Cardiac muscle cell (in vitro differentiated cells and primary cell): ENCODE measurements at regions not wholly inside any gene's neighbourhood (a gene's known extent, or its start where the extent isn't known, plus 50 kb on each side); places are given as distances from the start of the nearest gene placed in this dataset.

Source experiments
- DNase-seq, 2 donors: peaks; one replicate each; pipeline versions ENCODE4 v3.0.0 to v3.0.0-alpha.2; 2010 to 2017; ENCODE audit warnings: low read depth in 1 of 2, low spot score in 1 of 2
- H3K27ac ChIP-seq: fragments of 200-600 bp; sonication (generic); 2 replicates; pipeline ENCODE4 v1.5.1; 2016
- H3K27me3 ChIP-seq: fragments of 200-600 bp; sonication (generic); 2 replicates; pipeline ENCODE4 v1.6.0; 2016; ENCODE audit warnings: control low read depth
- H3K36me3 ChIP-seq: fragments of 200-600 bp; sonication (generic); 2 replicates; pipeline ENCODE4 v1.5.1; 2016; ENCODE audit warnings: control low read depth
- H3K4me1 ChIP-seq: fragments of 200-600 bp; sonication (generic); 2 replicates; pipeline ENCODE4 v1.8.1; 2017; ENCODE audit warnings: low read depth, mild to moderate bottlenecking, mixed run types
- H3K4me3 ChIP-seq: fragments of 200-600 bp; sonication (generic); 2 replicates; pipeline ENCODE4 v1.5.1; 2016; ENCODE audit warnings: mild to moderate bottlenecking
- H3K9me3 ChIP-seq: fragments of 200-600 bp; sonication (generic); 2 replicates; pipeline ENCODE4 v1.5.1; 2017; ENCODE audit warnings: low read depth, mild to moderate bottlenecking, control low read depth
- CTCF ChIP-seq: IDR thresholded peaks from 2 replicates; pipeline ENCODE4 v1.5.1; 2012; ENCODE audit warnings: low read depth, mild to moderate bottlenecking, low read length

GRCh38 chr3:145785668-145786067 lies 375.3 kb downstream of the PLOD2 start:
- no peaks in the 10 kb centered on the region for H3K27me3 ChIP-seq
- no peaks in the 10 kb centered on the region for H3K4me1 ChIP-seq
- H3K9me3 ChIP-seq, result no peaks in the 10 kb centered on the region
- H3K27ac ChIP-seq, result no peak overlapping the region
- no peaks in the 10 kb centered on the region for H3K36me3 ChIP-seq
- H3K4me3 ChIP-seq, result no peak overlapping the region
- DNase-seq, result no peak
- TF ChIP-seq CTCF, result no peak

GRCh38 chr3:145798007-145798406 lies 363.0 kb downstream of the PLOD2 start:
- TF ChIP-seq CTCF, result no peak
- DNase-seq, result no peak
- H3K27ac ChIP-seq, result no peak overlapping the region
- no peaks in the 10 kb centered on the region for H3K4me1 ChIP-seq
- no peaks in the 10 kb centered on the region for H3K27me3 ChIP-seq
- no peaks in the 10 kb centered on the region for H3K36me3 ChIP-seq
- H3K9me3 ChIP-seq, result no peaks in the 10 kb centered on the region
- no peak overlapping the region for H3K4me3 ChIP-seq

- H3K36me3 ChIP-seq, result no peaks in the 10 kb centered on the region
- H3K27ac ChIP-seq, result no peak overlapping the region
- no peaks in the 10 kb centered on the region for H3K9me3 ChIP-seq
- no peak overlapping the region for H3K4me3 ChIP-seq
- no peak for TF ChIP-seq CTCF
- no peaks in the 10 kb centered on the region for H3K27me3 ChIP-seq
- H3K4me1 ChIP-seq, result no peaks in the 10 kb centered on the region
- DNase-seq, result peak in 1 of 2 donors; percentile 12
These were observed 362.1 kb downstream of the PLOD2 start for GRCh38 chr3:145798696-145799537.

- Histone ChIP-seq H3K9me3 (no peaks in the 10 kb centered on the region), H3K4me3 (no peak overlapping the region), H3K4me1 (no peaks in the 10 kb centered on the region)
These were observed 359.3 kb downstream of the PLOD2 start for GRCh38 chr3:145801696-145802095.

GRCh38 chr3:145807990-145808389 lies 353.0 kb downstream of the PLOD2 start:
- Histone ChIP-seq H3K4me3 (no peak overlapping the region), H3K27ac (no peak overlapping the region), H3K36me3 (no peaks in the 10 kb centered on the region), H3K9me3 (no peaks in the 10 kb centered on the region), H3K27me3 (no peaks in the 10 kb centered on the region), H3K4me1 (peaks cover 4% of the 10 kb centered on the region)
- peak; percentile 35 for TF ChIP-seq CTCF
- peak; percentile 21 to 82 for DNase-seq

More at GRCh38 chr3:145801696-145802095, 359.3 kb downstream of the PLOD2 start:
- Histone ChIP-seq H3K27ac (no peak overlapping the region), H3K27me3 (no peaks in the 10 kb centered on the region), H3K36me3 (no peaks in the 10 kb centered on the region)
- no peak for DNase-seq
- no peak for TF ChIP-seq CTCF
